ENCODE measurements at regions not wholly inside any gene's neighbourhood (a gene's known extent, or its start where the extent isn't known, plus 50 kb on each side); places are given as distances from the start of the nearest gene placed in this dataset.

GRCh38 chr20:16801919-16802651 lies 53.9 kb downstream of the OTOR start:
- H3K4me3 ChIP-seq (replicated peaks; ENCODE audit: low read depth, low read length) = no peak overlapping the region
- TF ChIP-seq CTCF (IDR thresholded peaks at IDR 0.05; ENCODE audit: low read length, missing control alignments) = peak; percentile 93
- DNase-seq (ENCODE audit: low read depth) = peak; percentile 68

- no peak for TF ChIP-seq CTCF (IDR thresholded peaks at IDR 0.05; ENCODE audit: low read length, missing control alignments)
- H3K4me3 ChIP-seq (replicated peaks; ENCODE audit: low read depth, low read length) = no peak overlapping the region
- no peak for DNase-seq (ENCODE audit: low read depth)
Measured at GRCh38 chr20:16802652-16802935, 54.4 kb downstream of the OTOR start.

GRCh38 chr20:16803965-16804792 lies 56.0 kb downstream of the OTOR start:
- peak; percentile 80 for TF ChIP-seq CTCF (IDR thresholded peaks at IDR 0.05; ENCODE audit: low read length, missing control alignments)
- no peak overlapping the region for H3K4me3 ChIP-seq (replicated peaks; ENCODE audit: low read depth, low read length)
- DNase-seq (ENCODE audit: low read depth) = peak; percentile 53

GRCh38 chr20:16804793-16805187 lies 56.6 kb downstream of the OTOR start:
- TF ChIP-seq CTCF (IDR thresholded peaks at IDR 0.05; ENCODE audit: low read length, missing control alignments) = no peak

GRCh38 chr20:16806061-16806460 lies 57.9 kb downstream of the OTOR start:
- no peak for DNase-seq (ENCODE audit: low read depth)
- no peak overlapping the region for H3K4me3 ChIP-seq (replicated peaks; ENCODE audit: low read depth, low read length)
- TF ChIP-seq CTCF (IDR thresholded peaks at IDR 0.05; ENCODE audit: low read length, missing control alignments) = no peak

More at GRCh38 chr20:16804793-16805187, 56.6 kb downstream of the OTOR start:
- no peak for DNase-seq (ENCODE audit: low read depth)
- H3K4me3 ChIP-seq (replicated peaks; ENCODE audit: low read depth, low read length) = no peak overlapping the region

- peak; percentile 22 for DNase-seq (ENCODE audit: low read depth)
- TF ChIP-seq CTCF (IDR thresholded peaks at IDR 0.05; ENCODE audit: low read length, missing control alignments) = no peak
Measured at GRCh38 chr20:16806886-16807285, 58.7 kb downstream of the OTOR start.

More at GRCh38 chr20:16806886-16807285, 58.7 kb downstream of the OTOR start:
- H3K4me3 ChIP-seq (replicated peaks; ENCODE audit: low read depth, low read length) = no peak overlapping the region
